ENCODE measurements at regions not wholly inside any gene's neighbourhood (a gene's known extent, or its start where the extent isn't known, plus 50 kb on each side); places are given as distances from the start of the nearest gene placed in this dataset.

DNA sequence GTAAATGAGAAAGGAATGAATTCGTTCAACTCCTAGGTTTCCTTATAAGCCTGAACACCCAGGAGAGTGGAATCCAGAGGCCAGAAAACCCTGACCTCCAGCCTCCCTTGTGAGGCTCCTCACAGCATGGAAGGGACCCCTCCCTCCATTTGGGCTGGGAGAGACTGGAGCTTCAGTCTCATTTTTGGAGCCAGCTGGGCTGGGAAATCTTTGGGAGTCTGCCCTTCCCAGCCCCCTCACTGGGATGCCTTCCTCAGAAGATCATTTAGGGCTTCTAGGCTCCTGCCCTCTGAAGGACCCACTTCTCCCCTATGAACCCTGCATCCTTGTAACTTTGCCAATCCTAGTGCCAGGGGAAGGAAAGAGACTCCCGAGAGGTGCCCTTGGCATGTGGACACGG lies 346.1 kb downstream of the CYP26B1 start:
- TF ChIP-seq, protein P1, sequence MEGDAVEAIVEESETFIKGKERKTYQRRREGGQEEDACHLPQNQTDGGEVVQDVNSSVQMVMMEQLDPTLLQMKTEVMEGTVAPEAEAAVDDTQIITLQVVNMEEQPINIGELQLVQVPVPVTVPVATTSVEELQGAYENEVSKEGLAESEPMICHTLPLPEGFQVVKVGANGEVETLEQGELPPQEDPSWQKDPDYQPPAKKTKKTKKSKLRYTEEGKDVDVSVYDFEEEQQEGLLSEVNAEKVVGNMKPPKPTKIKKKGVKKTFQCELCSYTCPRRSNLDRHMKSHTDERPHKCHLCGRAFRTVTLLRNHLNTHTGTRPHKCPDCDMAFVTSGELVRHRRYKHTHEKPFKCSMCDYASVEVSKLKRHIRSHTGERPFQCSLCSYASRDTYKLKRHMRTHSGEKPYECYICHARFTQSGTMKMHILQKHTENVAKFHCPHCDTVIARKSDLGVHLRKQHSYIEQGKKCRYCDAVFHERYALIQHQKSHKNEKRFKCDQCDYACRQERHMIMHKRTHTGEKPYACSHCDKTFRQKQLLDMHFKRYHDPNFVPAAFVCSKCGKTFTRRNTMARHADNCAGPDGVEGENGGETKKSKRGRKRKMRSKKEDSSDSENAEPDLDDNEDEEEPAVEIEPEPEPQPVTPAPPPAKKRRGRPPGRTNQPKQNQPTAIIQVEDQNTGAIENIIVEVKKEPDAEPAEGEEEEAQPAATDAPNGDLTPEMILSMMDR (IDR thresholded peaks at IDR 0.05; ENCODE audit: low read length, missing control alignments), result no peak
- no peak overlapping the region for H3K4me3 ChIP-seq (replicated peaks; ENCODE audit: low read depth, low read length)
- no peak for DNase-seq (ENCODE audit: low read depth)

- no peak overlapping the region for H3K4me3 ChIP-seq (replicated peaks; ENCODE audit: low read depth, low read length)
- TF ChIP-seq, protein P1 (IDR thresholded peaks at IDR 0.05; ENCODE audit: low read length, missing control alignments), result no peak
- no peak for DNase-seq (ENCODE audit: low read depth)
Measured at GRCh38 chr2:71800851-71801250, 346.8 kb downstream of the CYP26B1 start.

- DNase-seq (ENCODE audit: low read depth), result no peak
- no peak overlapping the region for H3K4me3 ChIP-seq (replicated peaks; ENCODE audit: low read depth, low read length)
- TF ChIP-seq, protein P1 (IDR thresholded peaks at IDR 0.05; ENCODE audit: low read length, missing control alignments), result no peak
Measured at GRCh38 chr2:71800106-71800809, 346.9 kb downstream of the DYSF start.

DNA sequence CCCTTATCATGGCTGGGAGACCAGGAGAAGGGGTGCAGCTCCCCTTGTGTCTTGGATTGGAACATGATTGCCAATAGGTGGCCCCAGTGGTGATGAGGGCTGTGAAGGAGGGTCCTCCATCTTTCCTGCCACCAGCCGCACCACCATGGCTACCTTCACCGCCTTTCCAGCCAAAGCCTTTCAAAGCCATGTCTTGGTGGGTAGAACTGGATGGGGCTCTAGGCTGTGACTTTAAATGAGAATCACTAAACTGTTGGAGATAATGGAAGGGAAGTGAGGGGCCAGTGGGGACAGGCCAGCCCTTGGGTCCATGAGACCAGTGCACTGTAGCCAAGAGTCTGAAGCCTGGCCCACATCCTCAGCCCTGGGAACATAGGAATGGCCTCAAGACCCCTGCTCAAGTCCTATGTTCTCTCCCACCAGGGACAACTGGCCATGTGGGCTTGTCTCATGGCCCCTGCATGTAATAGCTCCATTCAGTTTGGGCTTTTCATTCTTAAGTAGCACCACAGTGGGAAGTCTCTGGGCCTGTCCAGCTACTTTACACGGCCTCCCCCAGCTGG lies 345.7 kb downstream of the DYSF start:
- TF ChIP-seq, protein P1 (IDR thresholded peaks at IDR 0.05; ENCODE audit: low read length, missing control alignments), result no peak
- no peak overlapping the region for H3K4me3 ChIP-seq (replicated peaks; ENCODE audit: low read depth, low read length)
- DNase-seq (ENCODE audit: low read depth), result no peak

DNA sequence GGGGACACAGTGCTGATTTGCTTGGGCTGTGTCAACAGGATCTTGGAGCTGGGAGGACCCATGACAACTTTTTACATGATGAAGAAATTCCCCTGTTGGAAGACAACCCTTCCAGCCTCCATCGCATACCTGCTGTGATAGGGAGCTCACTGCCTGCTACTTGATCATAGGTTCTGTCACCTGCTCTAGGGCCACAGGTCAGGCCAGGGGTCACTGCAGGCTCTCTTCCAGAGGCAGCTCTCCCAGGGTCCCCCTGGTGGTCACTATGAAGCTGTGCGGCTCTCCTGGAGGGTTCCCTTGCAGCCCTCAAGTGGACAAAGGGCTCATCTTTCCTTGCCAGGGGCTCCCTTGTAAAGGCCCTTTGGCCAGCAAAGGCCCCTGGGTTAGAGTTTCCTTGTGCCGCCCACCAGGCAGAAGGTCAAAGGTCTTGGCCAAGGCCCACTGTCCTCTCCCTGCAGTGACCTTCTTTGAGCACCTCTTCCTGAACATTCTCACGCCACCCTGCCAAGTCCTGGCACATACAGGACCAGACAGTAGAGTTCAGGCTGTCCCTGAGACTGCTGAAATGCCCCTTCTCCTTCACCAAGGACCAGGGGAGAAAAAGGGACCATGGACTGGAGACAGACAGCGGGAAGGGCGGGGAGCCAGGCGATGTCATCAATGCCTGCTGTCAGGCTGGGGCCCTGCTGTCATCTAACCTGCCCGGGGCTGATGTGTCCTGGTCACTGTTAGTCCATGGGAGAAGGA lies 345.1 kb downstream of the DYSF start:
- peak; percentile 43 for DNase-seq (ENCODE audit: low read depth)

DNA sequence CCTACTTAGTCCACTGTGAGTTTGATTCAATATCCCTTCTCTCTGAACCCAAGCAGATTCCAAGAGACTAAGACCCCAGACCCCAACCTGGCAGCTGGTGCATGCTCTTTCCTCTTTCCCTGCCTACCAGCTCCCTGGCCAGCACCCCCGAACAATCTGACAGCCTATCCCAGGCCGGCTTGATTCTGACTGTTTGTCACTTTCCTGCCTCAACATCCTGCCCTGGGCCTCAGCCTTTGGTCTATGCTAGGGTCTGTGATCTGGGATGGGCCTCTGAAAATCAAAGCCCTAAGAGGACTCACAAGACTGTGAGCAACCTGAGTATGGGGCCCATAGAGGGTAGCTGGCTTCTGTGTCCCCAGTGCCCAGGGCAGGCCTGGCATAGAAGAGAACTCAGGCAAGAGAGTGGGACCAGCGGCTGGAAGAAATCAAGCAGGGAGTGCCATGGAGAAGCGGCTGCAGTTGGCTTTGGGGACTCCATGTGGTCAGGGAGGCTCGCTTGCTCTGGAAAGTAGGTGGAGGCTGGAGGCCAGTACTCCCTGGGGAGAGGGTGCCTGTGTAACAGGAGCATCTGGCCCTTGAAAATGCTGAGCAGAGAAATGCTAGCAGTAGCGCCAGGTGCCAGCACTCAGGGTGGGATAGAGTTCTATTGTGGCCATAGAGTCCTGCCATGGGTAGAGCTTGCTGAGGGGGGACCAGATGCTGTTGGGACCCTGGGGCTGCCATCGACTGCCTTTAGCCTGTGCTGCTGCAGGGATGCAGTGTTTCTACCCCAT lies 343.9 kb downstream of the DYSF start:
- no peak overlapping the region for H3K4me3 ChIP-seq (replicated peaks; ENCODE audit: low read depth, low read length)
- TF ChIP-seq, protein P1 (IDR thresholded peaks at IDR 0.05; ENCODE audit: low read length, missing control alignments), result no peak
- DNase-seq (ENCODE audit: low read depth), result no peak

More for the DNA sequence above, 345.1 kb downstream of the DYSF start:
- TF ChIP-seq, protein P1 (IDR thresholded peaks at IDR 0.05; ENCODE audit: low read length, missing control alignments), result peak; percentile 86
- H3K4me3 ChIP-seq (replicated peaks; ENCODE audit: low read depth, low read length), result no peak overlapping the region
